A172 (cell line): ENCODE measurements at regions not wholly inside any gene's neighbourhood (a gene's known extent, or its start where the extent isn't known, plus 50 kb on each side); places are given as distances from the start of the nearest gene placed in this dataset.
A peak's percentile ranks its signal among the peaks of the same experiment; 100 is the strongest.
"Not testable (repeated sequence)": the region's sequence is repeated elsewhere in the genome, so short reads cannot be mapped to it uniquely, and the experiment has no call there.

ENCODE experiments used
- DNase-seq: peaks from one replicate; pipeline ENCODE4 v3.0.0-alpha.2; 2015; ENCODE audit warnings: low spot score

GRCh38 chr5:25991639-25992038 lies 1046.7 kb downstream of the CDH9 start:
- no peak for DNase-seq

DNA sequence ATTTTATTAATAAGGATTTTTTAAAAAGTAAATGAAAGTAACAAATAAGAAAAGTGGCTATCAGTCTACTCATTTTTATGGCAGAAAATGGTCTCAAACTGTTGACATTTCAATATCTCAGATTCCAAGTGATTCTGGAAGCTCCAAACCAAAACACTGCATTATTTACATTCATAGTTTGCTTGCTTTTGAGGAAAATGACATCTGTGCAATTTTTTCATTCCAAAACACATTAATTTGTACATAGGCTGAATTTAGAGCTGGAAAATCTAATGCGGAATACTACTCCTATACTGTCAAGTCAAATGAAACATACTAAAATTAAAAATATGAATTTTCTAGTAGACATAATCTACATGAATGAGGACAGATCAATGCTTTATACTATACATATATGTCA lies 1047.6 kb downstream of the CDH9 start:
- DNase-seq = no peak

- no peak for DNase-seq
Observed at GRCh38 chr5:25979086-25979485, 1059.3 kb downstream of the CDH9 start.

GRCh38 chr5:25975885-25976284 lies 1062.5 kb downstream of the CDH9 start:
- no peak for DNase-seq

DNA sequence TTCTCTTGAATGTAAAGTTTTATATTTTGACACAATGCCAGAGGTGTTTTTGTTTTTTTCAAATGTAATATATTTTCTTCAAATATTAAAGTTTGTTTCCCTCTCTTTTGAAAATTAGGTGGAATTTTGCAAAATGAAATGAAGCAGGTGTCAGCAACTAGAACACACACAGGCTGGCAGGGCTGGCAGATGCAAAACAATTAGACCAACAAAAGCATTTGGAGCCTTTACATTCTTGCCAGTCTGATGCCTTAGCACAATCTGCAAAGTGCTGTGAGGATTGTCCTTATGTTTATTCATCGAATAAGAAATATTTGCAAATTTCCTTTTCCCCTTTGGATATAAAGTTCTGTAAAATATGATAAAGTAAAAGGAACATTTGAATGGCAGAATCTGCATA lies 1063.9 kb downstream of the CDH9 start:
- DNase-seq = no peak

DNA sequence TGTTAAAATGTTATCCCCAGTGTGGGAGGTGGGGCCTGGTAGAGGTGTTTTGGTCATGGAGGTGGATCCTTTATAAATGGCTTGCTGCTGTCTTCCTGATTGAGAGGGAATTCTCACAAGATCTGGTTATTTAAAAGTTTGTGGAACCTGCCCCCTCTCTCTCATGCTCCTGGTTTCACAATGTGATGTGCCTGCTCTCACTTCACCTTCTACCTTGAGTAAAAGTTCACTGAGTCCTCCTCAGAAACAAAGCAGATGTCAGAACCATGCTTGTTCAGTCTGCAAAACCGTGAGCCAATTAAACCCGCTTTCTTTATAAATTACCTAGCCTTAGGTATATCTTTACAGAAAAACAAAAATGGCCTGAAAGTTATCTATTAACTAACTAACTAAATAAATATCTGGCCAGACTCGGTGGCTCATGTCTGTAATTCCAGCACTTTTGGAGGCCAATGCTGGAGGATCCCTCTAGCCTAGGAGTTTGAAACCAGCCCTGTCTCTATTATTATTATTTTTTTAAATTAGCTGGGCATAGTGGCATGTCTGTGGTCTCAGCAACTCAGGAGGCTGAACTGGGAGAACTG lies 1067.4 kb downstream of the CDH9 start:
- no peak for DNase-seq

DNA sequence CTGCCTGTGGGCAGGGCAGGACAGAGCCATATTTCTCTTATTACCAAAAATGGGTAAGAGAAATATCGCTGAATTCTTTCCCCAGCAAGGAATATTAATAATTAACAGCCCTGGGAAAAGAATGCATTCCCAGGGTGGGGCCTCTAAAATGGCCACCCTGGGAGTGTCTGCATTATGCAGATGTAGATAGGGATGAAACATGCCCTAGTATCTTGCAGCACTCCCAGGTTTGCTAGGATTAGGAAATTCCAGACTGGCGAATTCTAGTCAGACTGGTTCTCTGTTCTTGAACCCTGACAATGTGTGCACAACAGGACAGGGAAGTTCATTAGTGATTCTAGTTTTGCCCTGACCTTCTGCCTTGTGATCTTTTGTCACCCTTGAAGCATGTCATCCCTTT lies 1069.3 kb downstream of the CDH9 start:
- not testable (repeated sequence) for DNase-seq

- peak; percentile 3 for DNase-seq
Observed at GRCh38 chr5:25964009-25964372, 1074.4 kb downstream of the CDH9 start.

DNA sequence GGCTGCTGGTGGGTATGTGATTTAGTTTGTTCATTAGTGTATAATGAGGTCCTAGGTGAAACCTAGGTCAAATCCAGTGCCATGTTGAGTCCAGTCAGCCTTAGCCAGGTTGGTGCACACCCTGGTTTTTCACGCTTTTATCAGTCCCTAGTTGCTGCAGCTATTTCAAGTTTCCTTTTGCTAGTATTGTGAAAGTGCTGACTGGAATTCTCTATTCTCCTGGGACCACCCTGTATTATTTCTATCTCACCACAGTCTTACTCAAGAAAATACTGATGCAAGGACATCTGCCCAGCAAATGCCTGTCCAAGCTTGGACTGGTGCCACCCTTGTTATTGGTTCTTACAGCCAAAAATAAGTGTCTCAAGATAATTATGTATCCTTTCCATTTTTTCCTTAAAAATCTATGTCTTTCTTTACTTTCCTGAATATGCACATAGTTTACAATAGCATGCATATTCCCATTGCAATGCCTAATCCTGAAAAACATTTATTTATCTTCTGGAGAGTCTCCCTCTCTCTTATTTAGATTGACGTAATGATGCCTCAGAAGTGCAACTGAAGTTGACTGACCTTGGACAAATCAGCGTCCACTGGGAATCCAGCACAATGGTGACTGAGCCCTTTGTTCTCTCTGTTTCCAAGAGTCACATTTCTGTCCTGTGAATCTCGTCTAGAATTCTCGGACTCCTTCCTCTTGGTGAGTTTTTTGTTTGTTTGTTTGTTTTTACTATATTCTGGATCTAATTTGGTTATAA lies 1075.0 kb downstream of the CDH9 start:
- peak; percentile 53 for DNase-seq

DNA sequence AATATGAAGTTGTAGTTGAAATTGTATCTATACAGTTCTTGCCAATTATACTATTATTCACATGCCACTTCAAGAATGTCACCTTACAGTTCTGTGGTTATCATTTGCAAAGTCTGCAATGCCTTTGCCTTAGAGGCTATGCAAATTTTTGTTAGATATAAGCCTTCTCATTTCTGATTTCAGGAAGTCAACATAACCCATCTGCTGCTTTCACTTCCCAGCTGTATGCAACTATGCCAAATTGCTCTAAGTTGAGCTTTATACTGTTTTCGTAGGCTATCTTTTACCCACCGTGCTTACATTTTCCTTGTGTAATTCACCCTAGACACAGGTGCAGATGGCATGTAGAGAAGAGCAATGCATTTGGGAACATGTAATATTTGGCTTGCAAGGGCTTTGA lies 1083.0 kb downstream of the CDH9 start:
- no peak for DNase-seq

- DNase-seq = no peak
Observed at GRCh38 chr5:25950681-25951080, 1087.7 kb downstream of the CDH9 start.

DNA sequence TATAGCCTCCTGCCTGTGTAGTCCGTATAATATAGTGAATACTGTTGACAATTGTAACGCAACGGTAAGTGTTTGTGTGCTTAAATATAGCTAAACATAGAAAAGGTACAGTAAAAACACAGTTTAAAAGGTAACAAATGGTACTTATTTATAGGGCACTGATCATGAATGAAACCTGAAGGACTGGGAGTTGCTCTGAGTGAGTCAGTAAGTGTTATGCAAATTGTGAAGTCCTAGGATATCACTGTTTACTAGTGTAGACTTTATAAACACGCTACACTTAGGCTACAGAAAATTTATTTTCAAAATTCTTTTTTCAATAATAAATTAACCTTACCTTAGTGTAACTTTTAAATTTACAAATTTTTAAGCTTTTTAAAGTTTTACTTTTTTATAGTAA lies 1090.1 kb downstream of the CDH9 start:
- no peak for DNase-seq

DNA sequence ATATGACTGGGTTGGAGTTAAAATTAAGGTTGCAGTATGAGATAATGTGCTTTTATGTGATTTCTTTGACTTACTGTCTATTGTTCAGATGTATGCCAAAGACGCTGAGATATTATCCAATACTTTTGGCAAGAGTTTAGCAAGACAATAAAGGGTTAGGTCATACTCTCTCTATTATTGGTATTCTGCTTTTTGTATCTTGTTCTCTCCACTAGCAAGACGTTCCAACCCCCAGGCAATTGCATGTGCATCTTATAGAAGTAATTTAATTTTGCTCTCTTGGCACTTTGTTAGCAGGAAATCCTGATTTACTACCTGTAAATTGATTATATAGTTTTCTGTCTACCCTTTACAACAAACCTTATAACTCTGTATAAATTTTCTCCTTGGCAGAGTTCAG lies 1093.6 kb downstream of the CDH9 start:
- DNase-seq = no peak

GRCh38 chr5:25909163-25909562 lies 1129.2 kb downstream of the CDH9 start:
- no peak for DNase-seq

- no peak for DNase-seq
Observed at GRCh38 chr5:25905646-25906045, 1132.7 kb downstream of the CDH9 start.

- no peak for DNase-seq
Observed at GRCh38 chr5:25892211-25892610, 1146.2 kb downstream of the CDH9 start.

DNA sequence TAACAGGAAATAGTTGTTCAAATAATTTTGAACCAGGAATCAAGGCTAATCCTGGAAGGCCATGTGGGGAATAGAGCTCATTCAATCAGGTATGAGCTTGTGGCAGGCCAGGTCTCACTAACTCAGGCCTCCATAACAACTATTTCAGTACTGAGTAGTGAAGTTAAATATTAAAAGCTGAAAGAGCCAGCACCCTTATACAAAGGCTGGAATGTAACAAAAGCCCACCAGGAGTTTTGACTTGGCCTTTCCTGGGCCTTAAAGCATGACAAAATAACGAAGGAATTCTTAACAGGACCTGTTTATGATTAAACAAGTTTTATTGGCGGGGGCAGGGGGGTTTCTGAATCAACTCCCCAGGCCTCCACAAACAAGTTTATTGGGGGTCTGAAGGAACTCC lies 1146.7 kb downstream of the CDH9 start:
- no peak for DNase-seq

- DNase-seq = no peak
Observed at GRCh38 chr5:25881318-25882036, 1156.9 kb downstream of the CDH9 start.

DNA sequence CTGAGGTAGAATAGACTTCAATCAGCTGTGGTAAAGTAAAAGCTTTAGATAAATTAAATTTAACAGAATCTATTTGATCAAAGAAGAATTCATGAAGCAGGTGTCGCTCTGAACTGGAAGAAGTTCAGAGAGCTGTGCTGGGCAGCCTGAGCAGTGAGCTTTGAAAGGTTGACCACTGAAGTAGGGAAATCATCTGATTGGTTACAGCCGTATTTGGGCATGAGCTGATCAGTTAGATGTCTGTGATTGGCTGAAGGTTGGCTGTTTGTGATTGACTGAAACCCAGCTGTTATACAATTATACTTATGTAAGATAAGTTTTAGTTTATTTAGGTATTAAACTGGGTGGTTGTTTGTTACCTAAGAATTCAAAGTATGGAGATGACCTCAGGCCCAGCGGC lies 1174.6 kb downstream of the CDH9 start:
- DNase-seq = no peak

- no peak for DNase-seq
Observed at GRCh38 chr5:25862276-25862675, 1176.1 kb downstream of the CDH9 start.

- no peak for DNase-seq
Observed at GRCh38 chr5:25858019-25858418, 1180.4 kb downstream of the CDH9 start.

GRCh38 chr5:25851301-25851700 lies 1187.1 kb downstream of the CDH9 start:
- no peak for DNase-seq

GRCh38 chr5:25850581-25850980 lies 1187.8 kb downstream of the CDH9 start:
- peak; percentile 68 for DNase-seq
